ENCODE measurements at regions not wholly inside any gene's neighbourhood (a gene's known extent, or its start where the extent isn't known, plus 50 kb on each side); places are given as distances from the start of the nearest gene placed in this dataset.

GRCh38 chr11:110022548-110022947, 70.6 kb upstream of the ZC3H12C start (continued):
- no peak for TF ChIP-seq REST (IDR thresholded peaks at IDR 0.05; ENCODE audit: unreplicated experiment)
- no peak for TF ChIP-seq ETS1 (IDR thresholded peaks at IDR 0.05)

GRCh38 chr11:110023711-110024110, 69.5 kb upstream of the ZC3H12C start:
- Mint-ChIP-seq H3K27ac (no peak overlapping the region), H3K9me3 (no peaks in the 10 kb centered on the region), H3K4me3 (no peak overlapping the region), H3K36me3 (ENCODE audit: low read depth) (no peaks in the 10 kb centered on the region), H3K27me3 (ENCODE audit: insufficient read depth, low read depth, poor library complexity) (no peaks in the 10 kb centered on the region), H3K4me1 (no peaks in the 10 kb centered on the region; the same call in 2 of the 3 replicates)
- H3K27ac ChIP-seq (ENCODE audit: low read depth): no peak overlapping the region
- no peak overlapping the region for H3K4me3 ChIP-seq
- no peaks in the 10 kb centered on the region for H4K20me1 ChIP-seq (replicated peaks; ENCODE audit: insufficient read depth)
- H3K27me3 ChIP-seq (ENCODE audit: insufficient read depth): no peaks in the 10 kb centered on the region
- no peaks in the 10 kb centered on the region for H3K79me2 ChIP-seq (replicated peaks; ENCODE audit: insufficient read depth)
- H3K36me3 ChIP-seq (ENCODE audit: insufficient read depth): no peaks in the 10 kb centered on the region
- H3K9me2 ChIP-seq (ENCODE audit: insufficient read depth): peaks cover 26% of the 10 kb centered on the region
- ATAC-seq: no peak
- TF ChIP-seq STAT1 (IDR thresholded peaks at IDR 0.05; ENCODE audit: unreplicated experiment) (no peak), CREB1 (CRISPR knock-in tag; IDR thresholded peaks at IDR 0.05; ENCODE audit: low read depth) (no peak), ETS1 (IDR thresholded peaks at IDR 0.05) (no peak), NANOG (IDR thresholded peaks at IDR 0.05; ENCODE audit: borderline replicate concordance) (no peak), ZNF462 (CRISPR knock-in tag; IDR thresholded peaks at IDR 0.05) (no peak), REST (IDR thresholded peaks at IDR 0.05; ENCODE audit: unreplicated experiment) (no peak), JUNB (IDR thresholded peaks at IDR 0.05; ENCODE audit: unreplicated experiment) (no peak), ZNF114 (CRISPR knock-in tag; IDR thresholded peaks at IDR 0.05) (no peak), POLR2AphosphoS5 (IDR thresholded peaks at IDR 0.05; ENCODE audit: low read depth) (no peak)
- H3K4me2 ChIP-seq: no peak overlapping the region
- no peak for DNase-seq (ENCODE audit: low spot score)
- no peaks in the 10 kb centered on the region for H3K4me1 ChIP-seq (ENCODE audit: insufficient read depth)
- no peak overlapping the region for H2AFZ ChIP-seq
- H3F3A ChIP-seq (replicated peaks; ENCODE audit: low read depth): no peaks in the 10 kb centered on the region
